ENCODE measurements at regions not wholly inside any gene's neighbourhood (a gene's known extent, or its start where the extent isn't known, plus 50 kb on each side); places are given as distances from the start of the nearest gene placed in this dataset.
"Not testable (repeated sequence)": the region's sequence is repeated elsewhere in the genome, so short reads cannot be mapped to it uniquely, and the experiment has no call there.

- no peak for DNase-seq
Observed at GRCh38 chr19:29154163-29154562, 58.8 kb downstream of the UQCRFS1 start.

- no peak for DNase-seq
Observed at GRCh38 chr19:29145756-29146155, 67.2 kb downstream of the UQCRFS1 start.

- no peak for DNase-seq
Observed at GRCh38 chr19:29143183-29143582, 69.8 kb downstream of the UQCRFS1 start.

DNA sequence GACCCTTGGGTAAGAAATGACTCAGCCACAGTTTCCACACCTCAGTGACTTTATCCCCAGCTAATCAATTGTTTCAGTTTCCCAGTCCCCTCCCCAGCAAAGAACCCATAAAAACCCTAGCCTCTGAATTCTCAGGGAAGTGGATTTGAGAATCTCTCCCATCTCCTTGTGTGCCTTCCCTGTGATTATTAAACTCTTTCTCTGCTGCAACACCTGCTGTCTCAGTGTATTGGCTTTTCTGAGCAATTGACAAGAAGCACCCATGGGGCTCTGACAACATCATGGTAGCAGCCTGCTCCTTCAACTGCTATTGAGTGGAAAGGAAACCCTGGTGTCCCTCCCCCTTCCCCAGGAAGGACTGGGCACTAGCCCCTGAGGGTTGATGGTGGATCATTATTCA lies 73.7 kb downstream of the UQCRFS1 start:
- DNase-seq: no peak

GRCh38 chr19:29138206-29138605 lies 74.7 kb downstream of the UQCRFS1 start:
- not testable (repeated sequence) for DNase-seq

DNA sequence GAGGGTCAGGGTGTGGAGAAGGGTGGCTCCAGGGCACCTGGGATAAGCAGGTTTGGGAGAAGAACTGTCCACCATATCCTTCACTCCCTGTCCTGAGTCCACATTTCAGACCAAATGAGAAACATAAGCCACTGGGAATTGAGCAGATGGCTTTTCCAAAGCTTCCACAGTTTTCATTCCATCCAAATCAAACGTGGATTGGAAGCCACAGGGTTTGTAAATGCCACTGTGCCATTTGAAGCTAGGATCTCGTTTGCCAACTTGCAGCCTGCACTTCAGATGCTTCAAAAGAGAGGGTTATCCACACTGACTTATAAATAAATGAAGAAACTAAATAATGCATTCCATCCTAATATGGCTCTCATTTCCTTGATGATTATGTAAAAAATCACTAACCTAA lies 81.5 kb downstream of the UQCRFS1 start:
- no peak for DNase-seq

DNA sequence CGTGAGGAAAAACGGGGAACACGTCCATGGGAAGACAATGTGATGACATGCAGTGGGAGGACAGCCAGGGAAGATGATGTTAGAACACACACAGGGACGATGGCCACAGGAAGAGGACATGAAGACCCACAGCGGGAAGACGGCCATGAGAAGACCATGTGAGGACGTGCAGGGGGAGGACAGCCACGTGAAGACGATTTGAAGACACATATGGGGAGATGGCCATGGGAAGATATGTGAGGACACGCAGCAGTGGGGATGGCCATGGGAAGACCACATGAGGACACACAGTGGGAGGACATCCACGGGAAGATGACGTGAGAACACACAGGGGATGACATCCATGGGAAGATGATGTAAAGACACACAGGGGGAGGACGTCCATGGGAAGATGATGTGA lies 83.8 kb downstream of the UQCRFS1 start:
- DNase-seq: no peak

- no peak for DNase-seq
Observed at GRCh38 chr19:29128203-29128602, 84.7 kb downstream of the UQCRFS1 start.

DNA sequence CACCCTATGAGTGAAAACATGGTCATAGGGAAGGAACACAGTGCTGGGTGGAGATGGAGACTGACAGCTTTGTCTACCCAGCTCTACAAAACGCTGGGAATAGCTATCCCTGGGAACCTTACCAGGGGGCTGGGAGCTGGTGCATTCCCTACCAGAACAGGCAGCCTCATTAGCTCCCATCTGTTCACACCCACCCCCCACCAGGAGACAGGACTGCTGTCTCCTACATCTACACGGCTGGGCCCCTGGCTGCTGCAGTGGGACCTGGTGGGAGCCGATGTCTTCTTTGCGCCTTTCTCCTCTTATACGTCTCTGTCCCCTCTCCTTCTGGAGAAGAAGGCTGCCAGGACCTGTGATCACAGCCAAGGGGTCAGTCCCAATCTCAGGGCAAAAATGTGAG lies 90.8 kb downstream of the UQCRFS1 start:
- DNase-seq: no peak

DNA sequence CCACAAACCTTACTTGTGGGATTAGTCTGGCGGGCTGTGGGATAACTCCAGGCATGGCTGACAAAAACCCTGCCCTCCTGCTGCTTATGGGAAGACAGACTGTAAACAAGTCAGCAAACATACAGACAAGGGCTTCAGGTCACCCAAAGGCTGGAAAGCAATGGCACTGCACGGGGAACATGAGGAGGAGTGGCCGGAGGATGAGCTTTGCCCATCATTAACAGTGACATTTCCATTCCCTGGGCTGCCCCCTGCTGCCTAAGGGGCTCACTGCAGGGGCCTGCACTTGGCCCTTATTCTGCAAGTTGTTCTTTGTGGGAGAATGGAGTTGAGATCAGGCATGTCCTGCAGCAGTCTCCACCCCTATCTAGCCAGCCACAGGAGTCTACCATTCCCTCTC lies 91.3 kb downstream of the UQCRFS1 start:
- peak; percentile 11 for DNase-seq

GRCh38 chr19:29120466-29120865 lies 92.5 kb downstream of the UQCRFS1 start:
- DNase-seq: peak; percentile 53

DNA sequence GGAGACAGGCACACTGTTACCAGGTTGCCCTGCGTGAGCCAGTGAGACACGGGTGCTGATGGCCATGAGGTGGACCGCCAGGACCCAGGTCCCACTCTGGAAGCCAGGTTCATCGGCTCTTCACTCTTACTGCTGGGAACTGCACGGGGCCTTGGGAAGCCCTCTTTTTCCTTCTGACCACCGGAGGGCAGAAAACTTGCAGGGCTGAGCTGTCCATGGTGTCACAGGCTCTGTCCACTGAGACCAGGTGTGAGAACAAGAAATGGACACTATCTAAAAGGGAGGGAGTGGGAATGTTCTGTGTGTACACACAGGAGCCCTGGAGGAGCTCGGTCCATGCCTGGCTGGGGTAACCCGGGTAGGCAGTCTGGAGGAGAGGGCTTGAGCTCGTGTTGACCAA lies 93.4 kb downstream of the UQCRFS1 start:
- DNase-seq: peak; percentile 29

DNA sequence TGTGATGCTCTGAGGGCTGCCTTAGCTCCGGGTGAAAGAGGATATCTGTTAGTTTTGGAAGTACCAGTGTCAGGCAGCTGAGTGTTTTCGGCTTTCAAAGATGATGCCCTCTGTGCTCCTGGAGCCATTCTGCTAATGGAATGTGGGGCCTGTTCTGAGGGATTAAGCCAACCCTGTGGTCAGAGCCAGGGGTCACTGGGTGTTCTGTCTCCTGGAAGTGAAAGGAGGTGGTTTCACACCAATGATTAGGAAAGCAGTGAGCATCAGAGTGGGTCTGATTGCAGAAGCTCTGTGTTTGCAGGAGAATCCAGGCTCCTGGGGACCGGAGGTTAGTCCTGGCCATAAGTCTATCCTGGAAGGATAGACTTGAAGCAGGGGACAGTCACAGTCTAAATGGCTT lies 94.6 kb downstream of the UQCRFS1 start:
- no peak for DNase-seq

- DNase-seq: no peak
Observed at GRCh38 chr19:29117926-29118325, 95.0 kb downstream of the UQCRFS1 start.

GRCh38 chr19:29115181-29115580 lies 97.8 kb downstream of the UQCRFS1 start:
- DNase-seq: no peak

DNA sequence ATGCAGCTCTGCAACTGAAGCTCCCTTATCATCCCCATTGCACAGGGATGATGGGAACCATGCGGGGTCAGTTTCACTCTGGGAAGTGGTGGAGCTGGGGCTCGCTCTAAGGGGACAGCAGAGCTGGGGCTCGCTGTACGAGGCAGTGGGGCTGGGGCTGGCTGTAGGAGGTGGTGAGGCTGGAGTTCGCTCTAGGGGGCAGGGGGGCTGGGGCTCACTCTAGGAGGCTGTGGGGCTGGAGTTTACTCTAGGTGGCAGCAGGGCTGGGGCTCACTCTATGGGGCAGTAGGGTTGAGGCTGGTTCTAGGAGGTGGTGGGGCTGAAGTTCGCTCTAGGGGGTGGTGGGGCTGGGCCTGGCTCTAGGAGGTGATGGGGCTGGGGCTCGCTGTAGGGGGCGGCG lies 99.1 kb downstream of the UQCRFS1 start:
- DNase-seq: no peak

GRCh38 chr19:29111576-29111975 lies 101.4 kb downstream of the UQCRFS1 start:
- no peak for DNase-seq

DNA sequence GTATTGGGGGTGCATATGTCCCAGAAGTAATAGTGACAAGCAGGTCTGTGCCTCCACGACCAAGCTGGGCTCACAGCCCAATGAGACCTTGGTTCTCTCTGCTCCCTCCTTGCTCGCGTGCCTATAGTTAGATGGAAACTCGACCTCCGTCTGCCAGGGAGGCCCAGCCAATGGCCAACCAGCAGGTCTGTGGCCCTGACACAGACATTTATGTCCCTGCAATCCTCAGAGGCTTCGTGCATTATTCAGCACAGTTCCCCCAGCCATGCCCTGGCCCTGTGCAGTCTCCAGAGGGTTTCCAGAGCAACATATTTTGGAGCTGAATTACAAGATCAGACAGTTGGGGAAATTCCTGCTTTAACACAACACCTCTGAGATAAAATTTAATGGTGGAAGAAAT lies 105.1 kb downstream of the UQCRFS1 start:
- DNase-seq: no peak

- DNase-seq: no peak
Observed at GRCh38 chr19:29106346-29106885, 106.5 kb downstream of the UQCRFS1 start.

DNA sequence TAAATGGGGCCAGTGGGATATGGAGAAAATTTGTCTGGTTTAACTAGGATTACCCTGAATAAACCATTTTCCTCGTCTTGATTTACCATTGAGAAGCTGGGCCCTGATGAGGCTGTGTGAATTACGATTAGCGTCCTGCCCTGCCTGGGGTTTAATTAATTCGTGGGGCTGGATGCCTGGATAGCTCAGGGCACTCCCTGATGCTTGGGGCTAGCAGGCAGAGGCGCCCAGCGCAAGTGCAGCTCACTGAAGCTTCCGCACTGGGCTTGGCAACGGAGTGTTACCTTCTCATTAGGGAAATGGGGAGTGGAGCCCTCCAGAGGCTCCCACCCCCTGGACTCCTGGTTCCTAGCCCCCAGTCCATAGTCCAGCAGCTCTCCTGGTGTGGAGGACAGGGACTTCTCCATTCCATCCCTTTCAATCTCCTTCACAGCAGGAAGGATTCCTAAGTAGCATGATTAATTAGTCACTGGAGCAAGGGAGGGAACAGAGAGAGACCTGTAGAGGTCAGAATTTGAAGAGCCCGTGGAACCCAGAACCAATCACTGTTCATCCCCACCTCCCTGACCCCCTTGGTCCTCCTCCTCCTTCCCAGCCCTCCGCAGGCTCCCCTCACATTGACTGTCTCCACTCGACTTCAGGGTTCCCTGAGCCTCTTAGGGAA lies 107.2 kb downstream of the UQCRFS1 start:
- DNase-seq: no peak

- DNase-seq: no peak
Observed at GRCh38 chr19:29104605-29105241, 108.2 kb downstream of the UQCRFS1 start.

DNA sequence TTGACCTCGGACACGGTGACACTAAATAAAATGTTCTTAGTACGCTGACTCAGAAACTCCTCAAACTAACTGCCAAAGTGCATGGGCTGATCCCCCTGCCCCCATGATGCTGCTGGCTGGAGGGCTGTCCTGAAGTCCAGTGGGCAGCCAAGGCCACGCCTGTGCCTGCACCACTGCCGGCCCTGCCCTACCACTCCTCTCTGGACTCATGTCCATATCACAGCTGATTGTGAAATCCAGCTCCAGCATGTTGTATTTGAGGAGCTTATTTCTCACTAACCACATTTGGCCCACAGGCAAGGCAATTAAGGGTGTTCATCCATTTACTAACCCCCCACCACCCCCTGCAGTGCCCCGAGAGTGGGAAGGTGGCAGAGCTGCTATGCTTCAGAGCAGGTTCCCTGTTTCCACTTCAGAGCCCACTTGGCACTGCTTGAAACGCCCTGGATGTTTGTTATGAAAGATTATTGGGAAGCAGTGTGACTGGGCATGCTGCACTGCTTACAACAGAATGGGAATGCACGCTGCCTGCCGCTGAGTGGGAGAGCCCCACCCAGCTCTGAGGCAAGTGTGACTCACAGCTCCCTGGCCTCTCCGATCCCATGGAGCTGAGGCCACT lies 114.0 kb downstream of the UQCRFS1 start:
- peak; percentile 12 for DNase-seq

DNA sequence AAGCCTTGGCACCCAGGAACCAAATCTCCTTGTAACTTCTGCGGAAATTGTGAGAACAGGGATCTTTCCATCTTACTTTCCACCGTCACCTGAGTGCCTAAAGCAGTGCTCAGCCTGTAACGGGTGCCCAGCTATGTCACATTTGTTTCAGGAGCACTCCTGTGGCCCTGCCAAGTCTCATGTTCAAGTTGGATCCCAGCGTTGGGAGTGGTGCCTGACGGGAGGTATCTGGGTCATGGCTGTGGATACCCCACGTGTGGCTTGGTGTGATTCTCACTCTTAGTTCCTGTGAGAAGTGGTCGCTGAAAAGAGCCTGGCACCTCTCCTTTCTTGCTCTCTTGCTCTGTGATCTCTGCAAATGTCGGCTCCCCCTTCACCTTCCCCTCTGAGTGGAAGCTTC lies 114.9 kb downstream of the UQCRFS1 start:
- DNase-seq: no peak

DNA sequence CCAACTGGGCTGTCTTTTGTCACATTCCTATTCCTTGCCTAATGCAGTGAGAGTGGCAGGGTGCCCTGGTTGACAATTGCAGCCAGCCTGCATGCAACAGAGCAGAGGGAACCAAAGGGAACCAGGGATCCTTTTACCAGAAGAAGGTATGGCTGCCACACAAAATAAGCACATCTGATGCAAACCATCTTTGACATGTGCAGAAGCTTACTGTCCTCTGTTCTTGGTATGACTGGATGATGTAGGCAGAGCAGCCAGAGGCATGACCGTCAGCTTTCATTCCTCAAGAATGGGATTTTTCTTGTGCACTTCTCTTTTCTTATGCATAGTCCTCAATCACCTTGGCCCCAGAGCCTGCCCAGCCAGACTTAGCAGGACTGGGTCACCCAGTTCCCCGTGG lies 116.1 kb downstream of the UQCRFS1 start:
- DNase-seq: no peak

Measured in tongue (tissue), 1 donor.